Caco-2 (cell line): ENCODE measurements at regions not wholly inside any gene's neighbourhood (a gene's known extent, or its start where the extent isn't known, plus 50 kb on each side); places are given as distances from the start of the nearest gene placed in this dataset.

ENCODE experiments used
- BruUV-seq: library from RNA; stranded (reverse); fragments of 400-500 nt; replicated peaks from 2 replicates; lab custom pipeline; 2021; lab: Mats Ljungman, UMichigan
- CTCF ChIA-PET: fragments of 300-600 bp; sonication (Branson Sonifier 250); formaldehyde crosslinking; loops from one replicate; lab custom pipeline; 2022; ENCODE audit warnings: antibody characterized with exemption; lab: Charles Lee
- POLR2A ChIA-PET: fragments of 300-600 bp; sonication (Branson Sonifier 250); formaldehyde crosslinking; loops from one replicate; lab custom pipeline; 2022; ENCODE audit warnings: antibody characterized with exemption; lab: Charles Lee
- DNase-seq, 2 experiments: peaks; one replicate each; pipeline versions ENCODE4 v3.0.0 to v3.0.0-alpha.2; 2020 to 2022
- H3K27me3 ChIP-seq: replicated peaks from 2 replicates; pipeline ENCODE4 v1.6.0; 2011; ENCODE audit warnings: low read length; ENCODE audit not compliant: control insufficient read depth, insufficient read depth
- H3K36me3 ChIP-seq: 2 replicates; pipeline ENCODE4 v1.5.1; 2011; ENCODE audit warnings: low read length; ENCODE audit not compliant: control insufficient read depth, insufficient read depth
- H3K4me1 ChIP-seq: fragments of 250-450 bp; sonication (Bioruptor Pico); 2 replicates; pipeline ENCODE4 v1.5.1; 2020; ENCODE audit warnings: mild to moderate bottlenecking
- H3K4me3 ChIP-seq: 2 replicates; pipeline ENCODE4 v1.5.1; 2011; ENCODE audit warnings: low read depth, mild to moderate bottlenecking, control low read depth, low read length
- H3K9me3 ChIP-seq: fragments of 250-450 bp; sonication (Bioruptor Pico); 2 replicates; pipeline ENCODE4 v1.5.1; 2020; ENCODE audit warnings: mild to moderate bottlenecking, moderate library complexity
- H3K27ac Mint-ChIP-seq: one replicate; pipeline ENCODE4 v1.8.0; 2022; ENCODE audit warnings: mixed read lengths; ENCODE audit not compliant: unreplicated experiment
- H3K27me3 Mint-ChIP-seq: one replicate; pipeline ENCODE4 v1.8.0; 2022; ENCODE audit warnings: mixed read lengths; ENCODE audit not compliant: insufficient read depth, unreplicated experiment
- H3K36me3 Mint-ChIP-seq: one replicate; pipeline ENCODE4 v1.8.0; 2022; ENCODE audit warnings: mild to moderate bottlenecking, mixed read lengths; ENCODE audit not compliant: insufficient read depth, unreplicated experiment
- H3K4me1 Mint-ChIP-seq: one replicate; pipeline ENCODE4 v1.8.0; 2022; ENCODE audit warnings: low read depth, mixed read lengths; ENCODE audit not compliant: unreplicated experiment
- H3K4me3 Mint-ChIP-seq: one replicate; pipeline ENCODE4 v1.8.0; 2022; ENCODE audit warnings: mild to moderate bottlenecking, moderate library complexity, mixed read lengths; ENCODE audit not compliant: unreplicated experiment
- H3K9me3 Mint-ChIP-seq: one replicate; pipeline ENCODE4 v1.8.0; 2022; ENCODE audit warnings: mixed read lengths; ENCODE audit not compliant: unreplicated experiment
- intact Hi-C: fragments of 100-400 bp; cut with micrococcal nuclease; formaldehyde crosslinking; loops from one replicate; pipeline ENCODE4 v1.10.0; 2022; ENCODE audit not compliant: unreplicated experiment
- TF ChIP-seq, protein P1 (sequence below), 2 experiments: fragments of 200-600 bp in 1 of 2; IDR thresholded peaks; 1 replicate in 1 of 2; 2 replicates in 1 of 2; pipeline versions ENCODE4 v1.5.1 to v1.8.0; 2011 to 2022; ENCODE audit warnings: antibody characterized with exemption in 1 of 2, control low read depth in 1 of 2, inconsistent platforms in 1 of 2, low read depth in 1 of 2, low read length in 1 of 2, mild to moderate bottlenecking in 1 of 2, moderate library complexity in 1 of 2; ENCODE audit not compliant: insufficient read depth in 1 of 2, severe bottlenecking in 1 of 2, unreplicated experiment in 1 of 2

DNA sequence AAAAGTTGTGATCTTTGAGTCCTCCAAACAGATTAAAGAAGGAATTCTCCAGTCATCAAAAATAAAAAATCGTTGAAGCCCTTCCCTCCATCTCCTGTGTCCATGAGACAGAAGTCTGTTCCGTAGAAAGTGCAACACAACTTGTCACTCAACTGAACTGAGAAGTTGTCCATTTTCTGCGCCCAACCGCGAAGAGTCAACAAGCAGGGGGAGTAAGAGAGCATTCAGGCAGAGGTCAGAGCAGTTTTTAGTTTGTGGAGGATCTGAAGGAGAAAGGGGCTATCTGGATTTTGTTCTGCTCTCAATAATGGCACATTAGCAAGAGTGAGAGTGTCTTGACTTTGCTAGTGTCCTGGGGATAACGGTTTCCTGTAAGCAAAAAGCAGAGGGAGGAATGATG, 303.9 kb downstream of the ICE1 start:
- intact Hi-C loops = no loop called here
- TF ChIP-seq, protein P1, sequence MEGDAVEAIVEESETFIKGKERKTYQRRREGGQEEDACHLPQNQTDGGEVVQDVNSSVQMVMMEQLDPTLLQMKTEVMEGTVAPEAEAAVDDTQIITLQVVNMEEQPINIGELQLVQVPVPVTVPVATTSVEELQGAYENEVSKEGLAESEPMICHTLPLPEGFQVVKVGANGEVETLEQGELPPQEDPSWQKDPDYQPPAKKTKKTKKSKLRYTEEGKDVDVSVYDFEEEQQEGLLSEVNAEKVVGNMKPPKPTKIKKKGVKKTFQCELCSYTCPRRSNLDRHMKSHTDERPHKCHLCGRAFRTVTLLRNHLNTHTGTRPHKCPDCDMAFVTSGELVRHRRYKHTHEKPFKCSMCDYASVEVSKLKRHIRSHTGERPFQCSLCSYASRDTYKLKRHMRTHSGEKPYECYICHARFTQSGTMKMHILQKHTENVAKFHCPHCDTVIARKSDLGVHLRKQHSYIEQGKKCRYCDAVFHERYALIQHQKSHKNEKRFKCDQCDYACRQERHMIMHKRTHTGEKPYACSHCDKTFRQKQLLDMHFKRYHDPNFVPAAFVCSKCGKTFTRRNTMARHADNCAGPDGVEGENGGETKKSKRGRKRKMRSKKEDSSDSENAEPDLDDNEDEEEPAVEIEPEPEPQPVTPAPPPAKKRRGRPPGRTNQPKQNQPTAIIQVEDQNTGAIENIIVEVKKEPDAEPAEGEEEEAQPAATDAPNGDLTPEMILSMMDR (IDR thresholded peaks at IDR 0.05; ENCODE audit: insufficient read depth in 1 of 2, low read depth in 1 of 2, low read length in 1 of 2, severe bottlenecking in 1 of 2, unreplicated experiment in 1 of 2) = no peak
- POLR2A ChIA-PET = no interaction called here
- no peak for DNase-seq
- H3K9me3 Mint-ChIP-seq = no peaks in the 10 kb centered on the region
- H3K4me1 Mint-ChIP-seq = no peaks in the 10 kb centered on the region
- no TSS peak for BruUV-seq
- CTCF ChIA-PET = no interaction called here
- no peaks in the 10 kb centered on the region for H3K36me3 Mint-ChIP-seq
- H3K27ac Mint-ChIP-seq = no peak overlapping the region
- H3K27me3 Mint-ChIP-seq = peaks cover 7% of the 10 kb centered on the region
- H3K9me3 ChIP-seq = no peaks in the 10 kb centered on the region
- H3K27me3 ChIP-seq = no peaks in the 10 kb centered on the region
- H3K36me3 ChIP-seq = no peaks in the 10 kb centered on the region
- no peak overlapping the region for H3K4me3 Mint-ChIP-seq
- H3K4me1 ChIP-seq = no peaks in the 10 kb centered on the region
- H3K4me3 ChIP-seq = no peak overlapping the region

DNA sequence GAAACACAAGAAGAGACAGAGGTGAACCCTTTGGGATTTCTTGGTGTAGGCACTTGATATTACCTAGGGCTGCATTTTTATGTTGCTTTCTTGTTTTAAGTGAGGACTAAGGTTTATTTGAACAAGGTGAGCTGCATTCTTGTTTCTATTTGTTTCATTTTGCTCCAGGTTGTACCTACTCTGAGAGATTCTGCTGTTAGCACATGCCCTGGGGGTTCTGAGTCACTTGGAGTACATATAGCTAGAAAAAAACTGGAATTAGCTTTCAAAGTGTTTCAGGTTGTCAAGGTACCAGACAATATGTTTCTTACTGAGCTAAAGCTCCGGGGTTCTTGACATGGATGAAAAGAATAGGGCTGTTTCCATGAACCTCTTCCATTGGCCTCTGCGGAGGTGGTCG, 299.4 kb downstream of the ICE1 start:
- H3K27me3 Mint-ChIP-seq = peaks cover 5% of the 10 kb centered on the region

DNA sequence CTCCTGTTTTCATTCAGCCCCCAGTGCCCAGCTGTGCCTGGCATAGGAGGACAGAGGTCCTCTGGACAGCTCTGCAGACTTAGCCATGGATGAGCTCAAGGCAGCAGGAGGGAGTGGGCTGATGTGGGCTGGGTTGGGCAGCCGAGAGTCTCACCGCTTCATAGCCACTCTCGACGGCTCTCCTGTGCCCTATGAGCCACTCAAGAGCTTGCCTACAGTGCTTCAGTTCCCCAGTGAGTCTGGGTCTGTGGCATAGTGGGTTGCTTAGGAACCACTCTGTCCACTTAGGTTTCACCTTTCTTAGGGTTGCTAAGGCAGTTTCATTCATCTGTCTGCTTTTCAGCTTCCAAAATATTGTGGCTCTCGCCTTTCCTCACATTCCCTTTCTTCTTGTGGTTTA, 296.8 kb downstream of the ICE1 start:
- Histone ChIP-seq H3K4me3 (no peak overlapping the region), H3K4me1 (no peaks in the 10 kb centered on the region), H3K36me3 (no peaks in the 10 kb centered on the region), H3K27me3 (no peaks in the 10 kb centered on the region), H3K9me3 (no peaks in the 10 kb centered on the region)
- ChIA-PET CTCF (no interaction called here), POLR2A (no interaction called here)
- Mint-ChIP-seq H3K9me3 (peaks cover 12% of the 10 kb centered on the region), H3K27ac (no peak overlapping the region), H3K27me3 (peaks cover 3% of the 10 kb centered on the region), H3K36me3 (no peaks in the 10 kb centered on the region), H3K4me3 (no peak overlapping the region), H3K4me1 (no peaks in the 10 kb centered on the region)
- intact Hi-C loops = loop anchor here (10.0 kb wide), 1 partner anchor 224 kb away; no protein-coding TSS in a partner anchor
- DNase-seq = no peak
- TF ChIP-seq, protein P1 (IDR thresholded peaks at IDR 0.05; ENCODE audit: insufficient read depth in 1 of 2, low read depth in 1 of 2, low read length in 1 of 2, severe bottlenecking in 1 of 2, unreplicated experiment in 1 of 2) = no peak
- no TSS peak for BruUV-seq

More for the DNA sequence above, 299.4 kb downstream of the ICE1 start:
- Histone ChIP-seq H3K27me3 (no peaks in the 10 kb centered on the region), H3K36me3 (no peaks in the 10 kb centered on the region), H3K9me3 (no peaks in the 10 kb centered on the region), H3K4me3 (no peak overlapping the region), H3K4me1 (no peaks in the 10 kb centered on the region)
- Mint-ChIP-seq H3K27ac (no peak overlapping the region), H3K4me3 (no peak overlapping the region), H3K36me3 (no peaks in the 10 kb centered on the region), H3K4me1 (no peaks in the 10 kb centered on the region), H3K9me3 (no peaks in the 10 kb centered on the region)
- intact Hi-C loops = no loop called here
- POLR2A ChIA-PET = no interaction called here
- DNase-seq = no peak
- TF ChIP-seq, protein P1 (IDR thresholded peaks at IDR 0.05; ENCODE audit: insufficient read depth in 1 of 2, low read depth in 1 of 2, low read length in 1 of 2, severe bottlenecking in 1 of 2, unreplicated experiment in 1 of 2) = no peak
- BruUV-seq = no TSS peak
- CTCF ChIA-PET = no interaction called here
